Activated CD4-positive, alpha-beta T cell treated with anti-CD3 and anti-CD28 coated beads, Interleukin-2, amount 10 ng/mL, durations not matched to agents 24 days and 14 days (primary cell): ENCODE measurements at regions not wholly inside any gene's neighbourhood (a gene's known extent, or its start where the extent isn't known, plus 50 kb on each side); places are given as distances from the start of the nearest gene placed in this dataset.

Experiments used
- DNase-seq: peaks from one replicate; pipeline ENCODE4 v3.0.0; 2022
- H3K27ac Mint-ChIP-seq: one replicate; pipeline ENCODE4 v1.8.0; 2022; ENCODE audit warnings: mild to moderate bottlenecking, mixed read lengths
- H3K27me3 Mint-ChIP-seq: one replicate; pipeline ENCODE4 v1.8.0; 2022; ENCODE audit warnings: mixed read lengths
- H3K36me3 Mint-ChIP-seq: one replicate; pipeline ENCODE4 v1.8.0; 2022; ENCODE audit warnings: low read depth, mild to moderate bottlenecking, mixed read lengths
- H3K4me1 Mint-ChIP-seq: one replicate; pipeline ENCODE4 v1.8.0; 2021; ENCODE audit warnings: mixed read lengths
- H3K4me3 Mint-ChIP-seq: one replicate; pipeline ENCODE4 v1.8.0; 2022; ENCODE audit warnings: mild to moderate bottlenecking, moderate library complexity, mixed read lengths
- H3K9me3 Mint-ChIP-seq: one replicate; pipeline ENCODE4 v1.8.0; 2021; ENCODE audit warnings: mixed read lengths
- intact Hi-C: fragments of 100-400 bp; cut with micrococcal nuclease; formaldehyde crosslinking; loops from one replicate; pipeline ENCODE4 v1.15.1; 2023

DNA sequence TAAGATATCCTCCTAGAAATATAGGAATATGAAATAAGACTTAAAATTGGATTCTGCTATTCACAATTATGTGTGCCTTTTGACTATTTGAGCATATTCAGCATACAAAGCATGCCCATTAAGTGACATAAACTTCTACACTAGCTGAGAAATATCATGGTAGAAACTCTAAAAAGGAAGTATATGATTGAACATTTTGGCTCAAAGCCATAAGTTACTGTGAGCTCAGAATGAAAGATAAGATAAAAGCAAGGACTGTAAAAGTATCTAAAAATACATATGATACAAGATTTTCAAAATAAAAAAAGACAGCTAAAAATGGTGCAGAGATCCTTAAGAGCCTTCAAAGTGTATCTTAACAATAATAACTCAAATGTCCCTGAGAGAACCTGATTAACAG is 340.5 kb upstream of the SLC39A10 start:
- Mint-ChIP-seq H3K27ac (no peak overlapping the region), H3K36me3 (no peaks in the 10 kb centered on the region), H3K4me3 (no peak overlapping the region), H3K4me1 (peaks cover 10% of the 10 kb centered on the region), H3K27me3 (no peaks in the 10 kb centered on the region), H3K9me3 (peaks cover 4% of the 10 kb centered on the region)
- intact Hi-C loops, result loop anchor here (5.0 kb wide), 2 partner anchors 754 to 769 kb away; no protein-coding TSS in a partner anchor
- no peak for DNase-seq

- DNase-seq, result no peak
- intact Hi-C loops, result no loop called here
- Mint-ChIP-seq H3K27me3 (peaks cover 3% of the 10 kb centered on the region), H3K4me3 (no peak overlapping the region), H3K27ac (no peak overlapping the region), H3K9me3 (peaks cover 4% of the 10 kb centered on the region), H3K36me3 (no peaks in the 10 kb centered on the region), H3K4me1 (peaks cover 7% of the 10 kb centered on the region)
Measured at GRCh38 chr2:195313962-195314361, 343.1 kb upstream of the SLC39A10 start.

DNA sequence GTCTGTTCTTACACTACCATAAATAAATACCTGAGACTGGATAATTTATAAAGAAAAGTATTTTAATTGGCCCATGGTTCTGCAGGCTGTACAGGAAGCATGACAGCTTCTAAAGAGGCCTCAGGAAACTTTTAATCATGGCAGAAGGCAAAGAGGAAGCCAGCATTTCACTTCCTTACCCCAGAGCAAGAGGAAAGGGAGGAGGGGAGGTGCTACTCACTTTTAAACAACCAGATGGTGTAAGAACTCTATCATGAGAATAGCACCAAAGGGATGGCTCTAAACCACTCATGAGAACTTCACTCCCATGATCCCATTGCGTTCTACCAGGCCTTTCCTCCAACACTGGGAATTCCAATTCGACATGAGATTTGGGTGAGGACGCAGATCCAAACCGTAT is 344.4 kb upstream of the SLC39A10 start:
- Mint-ChIP-seq H3K27ac (no peak overlapping the region), H3K9me3 (peaks cover 4% of the 10 kb centered on the region), H3K4me1 (no peaks in the 10 kb centered on the region), H3K4me3 (no peak overlapping the region), H3K36me3 (no peaks in the 10 kb centered on the region), H3K27me3 (peaks cover 3% of the 10 kb centered on the region)
- intact Hi-C loops, result no loop called here
- DNase-seq, result no peak

DNA sequence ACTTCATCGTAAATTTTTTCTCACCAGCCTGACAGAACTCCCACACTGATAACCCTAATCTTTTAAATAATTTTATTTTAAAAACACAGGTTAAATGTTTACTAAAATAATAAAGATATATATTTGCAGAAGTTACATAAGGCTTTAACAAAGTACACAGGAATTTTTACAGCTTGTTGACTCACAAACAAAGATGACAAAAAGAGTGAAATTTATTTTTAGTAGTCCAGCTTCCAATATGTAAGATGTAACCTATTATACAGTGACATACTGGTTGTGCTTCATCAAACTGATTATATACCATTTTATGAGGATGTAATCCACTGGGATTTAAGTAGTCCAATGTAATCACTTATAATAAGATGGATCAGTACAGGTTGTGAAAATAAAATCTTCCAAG is 348.9 kb upstream of the SLC39A10 start:
- Mint-ChIP-seq H3K36me3 (no peaks in the 10 kb centered on the region), H3K4me3 (no peak overlapping the region), H3K27ac (no peak overlapping the region), H3K27me3 (peaks cover 4% of the 10 kb centered on the region), H3K9me3 (no peaks in the 10 kb centered on the region), H3K4me1 (no peaks in the 10 kb centered on the region)
- intact Hi-C loops, result no loop called here
- DNase-seq, result no peak

- Mint-ChIP-seq H3K27ac (no peak overlapping the region), H3K36me3 (no peaks in the 10 kb centered on the region), H3K4me3 (no peak overlapping the region), H3K9me3 (no peaks in the 10 kb centered on the region), H3K27me3 (peaks cover 4% of the 10 kb centered on the region), H3K4me1 (no peaks in the 10 kb centered on the region)
- intact Hi-C loops, result no loop called here
- DNase-seq, result no peak
Measured at GRCh38 chr2:195307751-195308150, 349.3 kb upstream of the SLC39A10 start.

GRCh38 chr2:195304310-195304709 is 352.7 kb upstream of the SLC39A10 start:
- H3K4me3 Mint-ChIP-seq, result no peak overlapping the region
- intact Hi-C loops, result no loop called here
- H3K36me3 Mint-ChIP-seq, result no peaks in the 10 kb centered on the region
- H3K27ac Mint-ChIP-seq, result no peak overlapping the region
- H3K4me1 Mint-ChIP-seq, result no peaks in the 10 kb centered on the region
- H3K27me3 Mint-ChIP-seq, result peaks cover 3% of the 10 kb centered on the region
- peak; percentile 55 for DNase-seq
- H3K9me3 Mint-ChIP-seq, result no peaks in the 10 kb centered on the region

- Mint-ChIP-seq H3K9me3 (peaks cover 11% of the 10 kb centered on the region), H3K27ac (no peak overlapping the region), H3K4me1 (no peaks in the 10 kb centered on the region), H3K36me3 (no peaks in the 10 kb centered on the region), H3K27me3 (peaks cover 10% of the 10 kb centered on the region), H3K4me3 (no peak overlapping the region)
- DNase-seq, result no peak
- intact Hi-C loops, result no loop called here
Measured at GRCh38 chr2:195300631-195301030, 356.4 kb upstream of the SLC39A10 start.

- H3K27ac Mint-ChIP-seq, result no peak overlapping the region
- H3K4me3 Mint-ChIP-seq, result no peak overlapping the region
- intact Hi-C loops, result no loop called here
- H3K9me3 Mint-ChIP-seq, result peaks cover 13% of the 10 kb centered on the region
- no peaks in the 10 kb centered on the region for H3K4me1 Mint-ChIP-seq
- no peaks in the 10 kb centered on the region for H3K36me3 Mint-ChIP-seq
- H3K27me3 Mint-ChIP-seq, result peaks cover 10% of the 10 kb centered on the region
- DNase-seq, result no peak
Measured at GRCh38 chr2:195299600-195299999, 357.4 kb upstream of the SLC39A10 start.

- H3K27me3 Mint-ChIP-seq, result peaks cover 12% of the 10 kb centered on the region
- no peak overlapping the region for H3K27ac Mint-ChIP-seq
- no peak overlapping the region for H3K4me3 Mint-ChIP-seq
- H3K4me1 Mint-ChIP-seq, result no peaks in the 10 kb centered on the region
- H3K9me3 Mint-ChIP-seq, result peaks cover 18% of the 10 kb centered on the region
- no peaks in the 10 kb centered on the region for H3K36me3 Mint-ChIP-seq
- no peak for DNase-seq
- intact Hi-C loops, result no loop called here
Measured at GRCh38 chr2:195296490-195296889, 360.5 kb upstream of the SLC39A10 start.

GRCh38 chr2:195289081-195289480 is 367.9 kb upstream of the SLC39A10 start:
- no peak for DNase-seq
- Mint-ChIP-seq H3K27ac (no peak overlapping the region), H3K4me1 (no peaks in the 10 kb centered on the region), H3K9me3 (peaks cover 16% of the 10 kb centered on the region), H3K4me3 (no peak overlapping the region), H3K27me3 (peaks cover 2% of the 10 kb centered on the region), H3K36me3 (no peaks in the 10 kb centered on the region)
- intact Hi-C loops, result no loop called here

DNA sequence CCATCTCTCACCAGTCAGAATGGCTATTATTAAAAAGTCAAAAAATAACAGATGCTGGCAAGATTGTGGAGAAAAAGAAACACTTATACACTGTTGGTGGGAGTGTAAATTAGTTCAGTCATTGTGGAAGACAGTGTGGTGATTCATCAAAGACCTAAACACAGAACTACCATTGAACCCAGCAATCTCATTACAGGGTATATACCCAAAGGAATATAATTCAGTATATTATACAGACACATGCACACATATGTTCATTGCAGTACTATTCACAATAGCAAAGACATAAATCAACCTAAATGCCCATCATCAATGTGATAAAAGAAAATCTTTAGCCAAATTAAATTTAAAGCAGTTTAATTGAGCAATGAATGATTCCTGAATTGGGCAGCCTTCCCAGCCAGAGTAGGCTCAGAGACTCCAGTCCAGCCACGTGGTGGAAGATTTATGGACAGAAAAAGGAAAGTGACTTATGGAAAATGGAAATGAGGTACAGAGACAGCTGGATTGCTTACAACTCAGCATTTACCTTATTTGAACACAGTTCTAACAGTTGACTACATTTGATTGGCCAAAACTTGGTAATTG is 377.1 kb upstream of the SLC39A10 start:
- Mint-ChIP-seq H3K4me1 (no peaks in the 10 kb centered on the region), H3K9me3 (no peaks in the 10 kb centered on the region), H3K4me3 (no peak overlapping the region), H3K27ac (no peak overlapping the region), H3K36me3 (no peaks in the 10 kb centered on the region), H3K27me3 (peaks cover 5% of the 10 kb centered on the region)
- no peak for DNase-seq
- intact Hi-C loops, result no loop called here

GRCh38 chr2:195270466-195271039 is 386.5 kb upstream of the SLC39A10 start:
- Mint-ChIP-seq H3K4me1 (no peaks in the 10 kb centered on the region), H3K9me3 (peaks cover 9% of the 10 kb centered on the region), H3K4me3 (no peak overlapping the region), H3K27ac (no peak overlapping the region), H3K36me3 (no peaks in the 10 kb centered on the region), H3K27me3 (no peaks in the 10 kb centered on the region)
- no peak for DNase-seq
- intact Hi-C loops, result no loop called here

DNA sequence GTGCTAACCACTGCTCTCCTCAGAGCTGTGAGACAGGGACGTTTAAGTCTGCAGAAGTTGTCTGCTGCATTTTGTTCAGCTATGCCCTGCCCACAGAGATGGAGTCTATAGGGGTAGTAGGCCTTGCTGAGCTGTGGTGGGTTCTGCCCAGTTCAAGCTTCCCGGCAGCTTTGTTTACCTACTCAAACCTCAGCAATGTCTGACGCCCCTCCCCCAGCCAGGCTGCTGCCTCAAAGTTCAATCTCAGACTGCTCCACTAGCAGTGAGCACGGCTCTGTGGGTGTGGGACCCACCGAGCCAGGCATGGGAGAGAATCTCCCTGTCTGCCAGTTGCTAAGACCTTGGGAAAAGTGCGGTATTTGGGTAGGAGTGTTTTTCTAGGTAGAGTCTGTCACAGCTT is 387.8 kb upstream of the SLC39A10 start:
- no peak for DNase-seq
- peaks cover 9% of the 10 kb centered on the region for H3K9me3 Mint-ChIP-seq
- H3K36me3 Mint-ChIP-seq, result no peaks in the 10 kb centered on the region
- H3K27ac Mint-ChIP-seq, result no peak overlapping the region
- H3K27me3 Mint-ChIP-seq, result no peaks in the 10 kb centered on the region
- no peaks in the 10 kb centered on the region for H3K4me1 Mint-ChIP-seq
- intact Hi-C loops, result no loop called here
- H3K4me3 Mint-ChIP-seq, result no peak overlapping the region

DNA sequence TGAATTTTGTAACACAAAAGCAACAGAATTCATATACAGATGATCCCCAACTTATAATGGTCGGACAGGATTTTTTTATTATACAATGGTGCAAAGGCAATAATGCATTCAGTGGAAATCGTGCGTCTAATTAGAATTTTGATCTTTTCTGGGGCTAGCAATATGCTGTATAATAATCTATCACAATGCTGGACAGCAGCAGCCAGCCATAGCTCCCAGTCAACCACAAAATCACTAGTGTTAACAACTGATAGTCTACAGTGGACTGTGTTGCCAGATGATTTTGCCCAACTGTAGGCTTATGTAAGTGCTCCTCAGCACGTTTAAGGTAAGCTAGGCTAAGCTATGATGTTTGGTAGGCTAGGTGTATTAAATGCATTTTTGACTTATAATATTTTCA is 399.0 kb upstream of the SLC39A10 start:
- Mint-ChIP-seq H3K4me3 (no peak overlapping the region), H3K27ac (no peak overlapping the region), H3K9me3 (peaks cover 4% of the 10 kb centered on the region), H3K36me3 (no peaks in the 10 kb centered on the region), H3K4me1 (no peaks in the 10 kb centered on the region), H3K27me3 (peaks cover 1% of the 10 kb centered on the region)
- DNase-seq, result no peak
- intact Hi-C loops, result no loop called here

DNA sequence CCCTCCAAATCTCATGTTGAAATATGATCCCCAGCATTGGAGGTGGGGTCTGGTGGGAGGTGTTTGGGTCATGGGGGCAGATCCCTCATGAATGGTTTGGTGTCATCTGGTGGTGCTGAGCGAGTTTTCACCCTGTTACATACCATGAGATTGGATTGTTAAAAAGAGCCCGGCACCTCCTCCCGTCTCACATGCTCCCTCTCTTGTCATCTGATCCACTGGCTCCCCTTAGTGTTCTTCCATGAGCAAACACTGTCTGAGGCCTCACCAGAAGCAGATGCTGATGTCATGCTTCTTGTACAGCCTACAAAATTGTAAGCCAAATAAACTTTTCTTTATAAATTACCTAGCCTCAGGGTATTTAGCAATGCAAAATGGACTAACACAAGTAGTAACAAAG is 405.0 kb upstream of the SLC39A10 start:
- no peaks in the 10 kb centered on the region for H3K36me3 Mint-ChIP-seq
- H3K4me3 Mint-ChIP-seq, result no peak overlapping the region
- peaks cover 1% of the 10 kb centered on the region for H3K27me3 Mint-ChIP-seq
- H3K27ac Mint-ChIP-seq, result no peak overlapping the region
- H3K9me3 Mint-ChIP-seq, result peaks cover 4% of the 10 kb centered on the region
- no peaks in the 10 kb centered on the region for H3K4me1 Mint-ChIP-seq
- DNase-seq, result no peak
- intact Hi-C loops, result no loop called here
